HCT116 (cell line): ENCODE measurements at regions not wholly inside any gene's neighbourhood (a gene's known extent, or its start where the extent isn't known, plus 50 kb on each side); places are given as distances from the start of the nearest gene placed in this dataset.

Source experiments
- ATAC-seq: fragments of 200-7000 bp; cut with Tn5 transposase; 2 replicates; pipeline ENCODE4 v1.9.1; 2020; ENCODE audit warnings: mild to moderate bottlenecking, moderate library complexity
- BruUV-seq: library from RNA; stranded (reverse); fragments of 400-500 nt; replicated peaks from 2 replicates; lab custom pipeline; 2021; lab: Mats Ljungman, UMichigan
- CTCF ChIA-PET: fragments of 300-600 bp; sonication (Branson Sonifier 250); formaldehyde crosslinking; loops from one replicate; lab custom pipeline; 2021; ENCODE audit warnings: antibody characterized with exemption; lab: Charles Lee
- POLR2A ChIA-PET: fragments of 300-600, 350-600 bp; sonication (Branson Sonifier 250); formaldehyde crosslinking; loops from one replicate; lab custom pipeline; 2021; ENCODE audit warnings: antibody characterized with exemption; lab: Charles Lee
- RAD21 ChIA-PET, 2 experiments: fragments of 300-600 bp; sonication (Branson Sonifier 250); formaldehyde crosslinking; loops; one replicate each; lab custom pipeline; 2023; ENCODE audit warnings: low total read pairs in 2 of 2; ENCODE audit not compliant: uncharacterized antibody in 2 of 2, unreplicated experiment in 2 of 2, low non-redundant PET in 1 of 2; lab: Charles Lee
- DNase-seq: peaks from one replicate; pipeline ENCODE4 v3.0.0-alpha.2; 2010; ENCODE audit warnings: low read depth, low spot score
- H2AFZ ChIP-seq: fragments of 200-600 bp; shearing (Covaris generic), sonication (generic); 2 replicates; pipeline ENCODE4 v1.6.1; 2017; ENCODE audit warnings: low read depth, mixed run types, mixed read lengths, antibody characterized with exemption, low read length; ENCODE audit not compliant: poor library complexity, severe bottlenecking
- H3K27ac ChIP-seq: 2 replicates; pipeline ENCODE4 v1.5.1; 2012; ENCODE audit warnings: low read depth, low read length
- H3K27me3 ChIP-seq: fragments of 200-600 bp; sonication (generic); 2 replicates; pipeline ENCODE4 v1.6.1; 2016; ENCODE audit warnings: mixed run types, low read length, mixed read lengths; ENCODE audit not compliant: insufficient read depth
- H3K36me3 ChIP-seq, 2 experiments: fragments of 200-500 bp in 1 of 2; fragments of 200-600 bp in 1 of 2; sonication (Bioruptor generic) in 1 of 2; sonication (generic) in 1 of 2; 2 replicates each; pipeline versions ENCODE4 v1.5.1 to v1.6.1; 2014 to 2016; ENCODE audit warnings: low read length in 2 of 2, inconsistent platforms in 1 of 2, mixed read lengths in 1 of 2, mixed run types in 1 of 2; ENCODE audit not compliant: insufficient read depth in 2 of 2, control insufficient read depth in 1 of 2
- H3K4me1 ChIP-seq, 2 experiments: fragments of 200-600 bp in 1 of 2; sonication (generic) in 1 of 2; 2 replicates each; pipeline versions ENCODE4 v1.5.1 to v1.6.1; 2012 to 2017; ENCODE audit warnings: low read length in 2 of 2, inconsistent platforms in 1 of 2, mild to moderate bottlenecking in 1 of 2, mixed read lengths in 1 of 2, mixed run types in 1 of 2, moderate library complexity in 1 of 2; ENCODE audit not compliant: insufficient read depth in 2 of 2, control insufficient read depth in 1 of 2
- H3K4me2 ChIP-seq: fragments of 200-600 bp; sonication (generic); 2 replicates; pipeline ENCODE4 v1.6.1; 2017; ENCODE audit warnings: mixed run types, low read length, mixed read lengths
- H3K4me3 ChIP-seq, 2 experiments: fragments of 200-600 bp in 1 of 2; sonication (generic) in 1 of 2; replicated peaks in 1 of 2; 2 replicates each; pipeline ENCODE4 v1.5.1; 2011 to 2016; ENCODE audit warnings: low read length in 2 of 2, control low read depth in 1 of 2, low read depth in 1 of 2, mild to moderate bottlenecking in 1 of 2, mixed read lengths in 1 of 2, mixed run types in 1 of 2
- H3K79me2 ChIP-seq: fragments of 200-600 bp; sonication (generic); 2 replicates; pipeline ENCODE4 v1.6.1; 2017; ENCODE audit warnings: mild to moderate bottlenecking, mixed run types, low read length, moderate library complexity, mixed read lengths; ENCODE audit not compliant: insufficient read depth
- H3K9ac ChIP-seq: fragments of 200-600 bp; sonication (generic); 2 replicates; pipeline ENCODE4 v1.6.1; 2016; ENCODE audit warnings: low read length, mixed read lengths
- H3K9me2 ChIP-seq: fragments of 200-600 bp; sonication (generic), shearing (Covaris generic); 2 replicates; pipeline ENCODE4 v1.6.1; 2017; ENCODE audit warnings: mixed run types, mild to moderate bottlenecking, moderate library complexity; ENCODE audit not compliant: insufficient read depth
- H3K9me3 ChIP-seq, 2 experiments: fragments of 200-500 bp in 1 of 2; fragments of 200-600 bp in 1 of 2; sonication (Bioruptor generic) in 1 of 2; sonication (generic) in 1 of 2; 2 replicates each; pipeline ENCODE4 v1.6.1; 2014 to 2017; ENCODE audit warnings: low read length in 2 of 2, mixed read lengths in 2 of 2, inconsistent platforms in 1 of 2, low read depth in 1 of 2, mild to moderate bottlenecking in 1 of 2, mixed run types in 1 of 2, moderate library complexity in 1 of 2; ENCODE audit not compliant: control insufficient read depth in 1 of 2, insufficient read depth in 1 of 2
- H4K20me1 ChIP-seq: fragments of 200-600 bp; sonication (generic), shearing (Covaris generic); 2 replicates; pipeline ENCODE4 v1.6.1; 2017; ENCODE audit warnings: mixed run types, mild to moderate bottlenecking, moderate library complexity; ENCODE audit not compliant: insufficient read depth
- ATF3 ChIP-seq: IDR thresholded peaks from 2 replicates; pipeline ENCODE4 v1.6.1; 2012
- CEBPB ChIP-seq: IDR thresholded peaks from 2 replicates; pipeline ENCODE4 v1.6.1; 2012; ENCODE audit warnings: low read depth
- EGR1 ChIP-seq: IDR thresholded peaks from 2 replicates; pipeline ENCODE4 v1.6.1; 2012; ENCODE audit warnings: low read depth
- ELF1 ChIP-seq: IDR thresholded peaks from 2 replicates; pipeline ENCODE4 v1.6.1; 2012; ENCODE audit warnings: low read depth, borderline replicate concordance
- EZH2phosphoT487 ChIP-seq: fragments of 200-600 bp; IDR thresholded peaks from 2 replicates; pipeline ENCODE4 v1.6.1; 2018; ENCODE audit warnings: antibody characterized with exemption, borderline replicate concordance
- FOSL1 ChIP-seq: IDR thresholded peaks from 2 replicates; pipeline ENCODE4 v1.6.1; 2012; ENCODE audit warnings: low read depth
- MAX ChIP-seq: IDR thresholded peaks from 2 replicates; pipeline ENCODE4 v1.6.1; 2012
- POLR2AphosphoS5 ChIP-seq: IDR thresholded peaks from 2 replicates; pipeline ENCODE4 v1.6.1; 2011; ENCODE audit warnings: mild to moderate bottlenecking, low read depth, low read length, moderate library complexity
- SIN3A ChIP-seq: IDR thresholded peaks from 2 replicates; pipeline ENCODE4 v1.6.1; 2012; ENCODE audit warnings: low read depth
- SP1 ChIP-seq: IDR thresholded peaks from 2 replicates; pipeline ENCODE4 v1.6.1; 2012; ENCODE audit warnings: low read depth
- SRF ChIP-seq: IDR thresholded peaks from 2 replicates; pipeline ENCODE4 v1.6.1; 2012; ENCODE audit warnings: low read depth
- TCF7L2 ChIP-seq: IDR thresholded peaks from 2 replicates; pipeline ENCODE4 v1.7.0; 2011; ENCODE audit warnings: borderline replicate concordance, inconsistent platforms; ENCODE audit not compliant: insufficient read depth, insufficient read length; ENCODE audit errors: extremely low read depth
- ZBTB33 ChIP-seq: IDR thresholded peaks from 2 replicates; pipeline ENCODE4 v1.6.1; 2011; ENCODE audit warnings: mild to moderate bottlenecking, low read length, moderate library complexity; ENCODE audit not compliant: insufficient replicate concordance; ENCODE audit errors: extremely low read depth
- ZFX ChIP-seq: fragments of 450-650 bp; IDR thresholded peaks from 2 replicates; pipeline ENCODE4 v1.6.1; 2017
- intact Hi-C: fragments of 100-400 bp; cut with micrococcal nuclease; formaldehyde crosslinking; loops from 2 replicates; pipeline ENCODE4 v1.10.0; 2022

GRCh38 chr1:106969731-106970130 is 86.7 kb upstream of the PRMT6 start:
- Histone ChIP-seq H3K27me3 (no peaks in the 10 kb centered on the region), H3K9me3 (peaks cover 0 to 4% of the 10 kb centered on the region in 2 experiments; a peak in 2 of 4 replicates), H3K4me2 (no peak overlapping the region), H3K9me2 (no peaks in the 10 kb centered on the region), H3K27ac (no peak overlapping the region), H2AFZ (no peak overlapping the region), H3K79me2 (no peaks in the 10 kb centered on the region), H3K36me3 (no peaks in the 10 kb centered on the region), H3K9ac (no peak overlapping the region)
- no TSS peak for BruUV-seq
- RAD21 ChIA-PET = no interaction called here
- ATAC-seq = no peak
- intact Hi-C loops = no loop called here
- no peak for TF ChIP-seq POLR2AphosphoS5
- TF ChIP-seq EZH2phosphoT487 = no peak
- no peak for TF ChIP-seq EGR1
- TF ChIP-seq ATF3 = no peak
- no peak for TF ChIP-seq SP1
- TF ChIP-seq, all 23 proteins: peak for 0
- no peaks in the 10 kb centered on the region for H4K20me1 ChIP-seq
- ChIA-PET CTCF (no interaction called here), POLR2A (no interaction called here)
- DNase-seq = no peak
- no peaks in the 10 kb centered on the region for H3K4me1 ChIP-seq
- H3K4me3 ChIP-seq = no peak overlapping the region

- ChIA-PET CTCF (no interaction called here), RAD21 (no interaction called here), POLR2A (no interaction called here)
- Histone ChIP-seq H3K79me2 (no peaks in the 10 kb centered on the region), H3K27ac (no peak overlapping the region), H3K4me1 (no peaks in the 10 kb centered on the region), H4K20me1 (no peaks in the 10 kb centered on the region), H3K4me2 (no peak overlapping the region), H3K9me2 (no peaks in the 10 kb centered on the region), H3K36me3 (no peaks in the 10 kb centered on the region), H3K27me3 (no peaks in the 10 kb centered on the region), H3K9me3 (peaks cover 0 to 4% of the 10 kb centered on the region in 2 experiments; a peak in 2 of 4 replicates), H2AFZ (no peak overlapping the region), H3K4me3 (no peak overlapping the region), H3K9ac (no peak overlapping the region)
- no peak for ATAC-seq
- TF ChIP-seq ATF3 (no peak), ZFX (no peak), POLR2AphosphoS5 (no peak), CEBPB (no peak), MAX (no peak), TCF7L2 (no peak), SIN3A (no peak), EZH2phosphoT487 (no peak), ELF1 (no peak), ZBTB33 (no peak), SP1 (no peak), FOSL1 (no peak), SRF (no peak)
- intact Hi-C loops = no loop called here
- no peak for DNase-seq
- BruUV-seq = no TSS peak
Measured at GRCh38 chr1:106972074-106972473, 84.4 kb upstream of the PRMT6 start.
